ENCODE measurements at regions not wholly inside any gene's neighbourhood (a gene's known extent, or its start where the extent isn't known, plus 50 kb on each side); places are given as distances from the start of the nearest gene placed in this dataset.
"Not testable (repeated sequence)": the region's sequence is repeated elsewhere in the genome, so short reads cannot be mapped to it uniquely, and the experiment has no call there.

- DNase-seq (ENCODE audit: low read depth in 2 of 3, low spot score in 1 of 3): no peak
Observed at GRCh38 chr21:18810136-18810535, 406.6 kb upstream of the TMPRSS15 start.

DNA sequence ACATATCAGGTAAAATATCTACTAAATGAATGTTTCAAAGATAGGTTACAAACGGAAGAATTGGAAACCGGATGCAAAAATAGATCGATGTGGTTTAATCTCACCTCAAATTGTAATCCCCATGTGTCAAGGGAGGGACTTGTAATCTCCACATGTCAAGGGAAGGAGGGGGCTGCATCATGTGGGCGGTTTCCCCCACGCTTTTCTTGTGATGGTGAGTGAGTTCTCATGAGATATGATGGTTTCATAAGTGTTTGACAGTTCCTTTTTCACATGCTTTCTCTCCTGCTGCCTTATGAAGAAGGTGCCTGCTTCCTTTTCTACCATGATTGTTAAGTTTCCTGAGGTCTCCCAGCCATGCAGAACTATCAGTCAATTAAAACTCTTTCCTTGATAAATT is 408.7 kb upstream of the TMPRSS15 start:
- no peak for DNase-seq (ENCODE audit: low read depth in 2 of 3, low spot score in 1 of 3)

- DNase-seq (ENCODE audit: low read depth in 2 of 3, low spot score in 1 of 3): no peak
Observed at GRCh38 chr21:18819507-18819906, 415.9 kb upstream of the TMPRSS15 start.

DNA sequence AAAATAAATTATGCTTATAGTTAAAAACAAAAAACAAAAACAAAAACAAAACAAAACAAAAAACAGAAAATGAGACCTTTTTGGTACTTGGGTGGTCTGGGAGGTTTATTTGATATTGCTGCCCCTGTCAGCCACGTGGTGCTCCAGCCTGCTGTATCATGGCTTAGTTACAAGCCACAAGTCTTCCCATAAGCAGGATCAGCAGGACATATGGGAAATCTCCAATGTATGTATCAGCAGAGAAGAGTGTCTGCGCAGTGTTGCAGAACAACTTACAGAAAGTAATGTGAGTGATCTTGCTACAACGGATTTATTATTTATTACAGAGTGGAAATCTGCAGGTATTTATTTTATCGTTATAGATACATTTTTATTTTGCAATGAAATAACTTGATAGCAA is 423.0 kb upstream of the TMPRSS15 start:
- DNase-seq (ENCODE audit: low read depth in 2 of 3, low spot score in 1 of 3): no peak

DNA sequence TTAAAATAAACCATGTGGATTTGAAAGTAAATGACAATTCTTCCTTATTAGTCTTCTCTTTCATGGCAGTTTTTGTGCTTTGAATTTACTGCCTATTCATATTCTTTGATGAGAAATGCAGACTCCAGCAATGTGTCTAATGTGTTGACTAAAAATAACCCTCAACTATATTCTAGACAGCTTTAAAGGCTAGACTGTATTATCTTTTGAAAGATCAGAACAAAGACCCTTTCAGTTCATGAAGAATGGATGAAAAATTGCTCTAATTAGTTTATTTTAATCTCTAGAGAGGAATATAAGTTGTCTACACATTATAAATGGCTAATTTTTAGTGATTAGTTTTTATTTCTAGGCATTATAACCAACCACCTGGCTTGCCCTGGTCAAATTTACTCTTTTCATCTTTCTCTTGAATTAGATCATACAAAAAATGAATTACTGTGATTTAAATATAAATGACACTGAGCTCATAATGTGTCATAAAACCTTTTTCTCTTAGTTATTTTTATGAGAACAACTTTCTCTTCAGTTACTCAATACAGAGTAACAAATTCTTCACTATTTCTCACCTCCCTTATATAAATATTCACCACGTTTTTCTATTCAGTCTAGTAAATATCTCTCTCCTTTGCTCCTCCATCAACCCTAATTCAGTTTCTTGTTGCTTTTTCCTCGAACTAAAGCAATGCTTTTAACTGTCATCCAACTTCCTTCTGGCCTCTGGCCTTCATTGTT is 428.5 kb upstream of the TMPRSS15 start:
- no peak for DNase-seq (ENCODE audit: low read depth in 2 of 3, low spot score in 1 of 3)

GRCh38 chr21:18832950-18833349 is 429.4 kb upstream of the TMPRSS15 start:
- DNase-seq (ENCODE audit: low read depth in 2 of 3, low spot score in 1 of 3): no peak

DNA sequence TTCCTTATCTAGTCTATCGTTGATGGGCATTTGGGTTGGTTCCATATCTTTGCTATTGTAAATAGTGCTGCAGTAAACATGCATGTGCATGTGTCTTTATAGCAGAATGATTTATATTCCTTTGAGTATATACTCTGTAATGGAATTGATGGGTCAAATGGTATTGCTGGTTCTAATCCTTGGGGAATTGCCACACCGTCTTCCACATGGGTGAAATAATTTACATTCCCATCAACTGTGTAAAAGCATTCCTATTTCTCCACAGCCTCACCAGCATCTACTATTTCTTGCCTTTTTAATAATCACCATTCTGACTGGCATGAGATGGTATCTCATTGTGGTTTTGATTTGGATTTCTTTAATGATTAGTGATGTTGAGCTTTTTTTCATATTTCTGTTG is 430.5 kb upstream of the TMPRSS15 start:
- not testable (repeated sequence) for DNase-seq (ENCODE audit: low read depth in 2 of 3, low spot score in 1 of 3)

DNA sequence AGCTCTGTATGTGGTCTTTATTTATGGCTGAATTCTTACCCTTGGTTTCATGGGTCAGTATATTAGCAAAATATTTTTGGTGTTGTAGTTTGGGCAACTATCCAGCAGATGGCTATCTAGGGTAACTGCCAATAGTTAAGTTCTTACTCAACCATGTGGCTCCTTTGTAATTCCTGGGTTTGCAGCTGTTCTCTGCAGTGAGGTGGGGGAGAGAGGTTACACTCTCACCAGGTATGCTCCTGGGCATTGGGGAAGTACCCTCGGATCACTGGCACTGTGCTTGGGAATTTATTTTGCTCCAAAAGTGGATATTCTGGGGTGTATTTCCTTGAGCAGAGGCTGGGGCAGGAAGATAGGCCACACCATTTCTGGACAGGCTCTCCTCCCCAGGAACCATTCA is 436.7 kb upstream of the TMPRSS15 start:
- DNase-seq (ENCODE audit: low read depth in 2 of 3, low spot score in 1 of 3): no peak

DNA sequence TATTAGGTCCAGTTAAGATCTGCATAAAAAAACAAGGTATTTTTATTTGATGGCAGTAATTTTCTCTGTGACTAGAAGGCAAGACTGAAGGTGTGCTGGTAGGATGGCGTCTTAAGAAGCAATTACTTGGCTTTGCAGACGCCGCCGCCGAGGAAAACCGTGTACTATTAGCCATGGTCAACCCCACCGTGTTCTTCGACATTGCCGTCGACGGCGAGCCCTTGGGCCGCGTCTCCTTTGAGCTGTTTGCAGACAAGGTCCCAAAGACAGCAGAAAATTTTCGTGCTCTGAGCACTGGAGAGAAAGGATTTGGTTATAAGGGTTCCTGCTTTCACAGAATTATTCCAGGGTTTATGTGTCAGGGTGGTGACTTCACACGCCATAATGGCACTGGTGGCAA is 454.0 kb upstream of the TMPRSS15 start:
- DNase-seq (ENCODE audit: low read depth in 2 of 3, low spot score in 1 of 3): not testable (repeated sequence)

- DNase-seq (ENCODE audit: low read depth in 2 of 3, low spot score in 1 of 3): no peak
Observed at GRCh38 chr21:18869104-18869503, 465.5 kb upstream of the TMPRSS15 start.

DNA sequence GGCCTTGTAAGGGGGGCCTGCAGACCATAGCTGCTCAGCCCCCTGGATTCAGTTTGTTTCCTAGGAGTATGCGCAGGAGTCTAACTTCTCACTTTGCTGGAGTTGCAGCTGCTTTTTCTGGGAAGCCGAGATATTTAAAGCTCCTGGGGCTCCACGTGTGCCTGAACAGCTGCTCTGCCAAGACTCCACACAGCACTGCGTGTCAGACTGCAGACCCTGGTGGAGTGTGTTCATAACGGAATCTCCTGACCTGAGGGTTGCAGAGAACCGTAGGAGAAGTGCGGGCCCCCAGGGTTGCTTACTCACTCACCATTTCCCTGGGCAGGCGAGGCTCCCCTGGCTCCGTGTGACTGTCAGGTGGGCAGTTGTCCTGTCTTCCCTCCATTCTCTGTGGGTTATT is 474.3 kb upstream of the TMPRSS15 start:
- DNase-seq (ENCODE audit: low read depth in 2 of 3, low spot score in 1 of 3): no peak

DNA sequence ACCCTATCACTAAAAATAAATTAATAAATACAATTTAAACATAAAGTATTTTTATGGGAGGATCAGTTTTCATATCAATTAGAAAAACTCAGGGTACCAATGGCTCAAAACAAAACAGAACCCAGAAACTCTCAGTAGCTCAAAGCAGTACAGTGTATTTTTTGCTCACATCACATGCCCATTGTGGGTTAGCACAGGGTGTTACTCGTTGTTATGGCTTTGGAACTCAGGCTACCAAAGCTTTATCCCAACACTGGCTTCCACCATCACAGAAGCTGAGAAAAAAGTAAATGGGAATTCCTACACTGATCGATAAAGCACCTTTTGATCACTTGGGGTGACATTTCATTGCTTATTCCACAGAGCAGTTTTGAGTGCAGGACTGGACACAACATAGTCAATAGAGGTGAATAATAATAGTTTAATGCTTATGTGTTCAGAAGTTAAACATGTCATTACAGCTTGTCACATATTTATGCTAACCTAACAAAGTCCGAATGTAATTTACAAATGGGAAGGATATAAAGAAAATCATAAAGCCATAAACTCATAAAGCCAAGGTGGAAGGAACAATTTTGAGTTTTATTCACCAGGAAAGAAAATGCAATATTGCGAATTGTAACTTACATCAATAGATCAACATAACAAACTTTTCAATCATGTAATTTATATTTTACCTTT is 484.5 kb upstream of the TMPRSS15 start:
- DNase-seq (ENCODE audit: low read depth in 2 of 3, low spot score in 1 of 3): no peak

DNA sequence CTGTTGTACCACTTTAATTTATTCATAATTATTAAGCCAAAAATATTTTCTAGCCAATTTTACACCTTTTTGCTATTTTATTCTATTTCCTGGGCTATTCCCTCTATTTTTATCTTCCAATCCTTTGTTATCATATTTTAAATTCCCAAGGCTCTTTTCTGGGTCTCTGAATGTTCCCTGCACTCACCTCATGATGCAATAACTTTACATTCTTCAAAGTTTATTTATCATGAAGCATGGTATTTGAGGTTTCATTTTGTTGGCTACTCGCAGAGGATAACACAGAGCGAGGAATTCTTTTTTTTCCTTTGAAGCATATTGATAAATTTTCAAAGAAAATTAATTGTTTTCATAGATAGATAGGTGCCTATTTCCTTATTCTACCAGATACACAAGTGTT is 489.8 kb upstream of the TMPRSS15 start:
- DNase-seq (ENCODE audit: low read depth in 2 of 3, low spot score in 1 of 3): no peak

DNA sequence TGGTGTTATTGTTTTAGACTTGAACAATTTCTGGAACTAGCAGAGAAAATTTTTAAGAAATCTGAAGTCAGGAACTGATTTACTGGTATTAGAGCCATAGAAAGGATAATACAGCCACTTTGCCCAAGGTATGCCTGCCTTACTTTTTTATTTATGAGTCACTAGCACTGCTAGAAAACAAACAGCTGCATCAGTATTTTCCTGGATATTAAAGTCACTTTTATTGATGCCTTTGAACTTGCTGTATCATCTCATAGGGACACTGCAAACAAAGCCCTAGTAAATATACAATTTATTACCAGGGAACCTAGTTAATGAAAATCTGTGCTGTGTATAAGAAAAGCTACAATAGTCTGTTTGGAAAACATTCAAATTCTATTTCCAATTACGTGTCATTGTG is 490.8 kb upstream of the TMPRSS15 start:
- no peak for DNase-seq (ENCODE audit: low read depth in 2 of 3, low spot score in 1 of 3)

DNA sequence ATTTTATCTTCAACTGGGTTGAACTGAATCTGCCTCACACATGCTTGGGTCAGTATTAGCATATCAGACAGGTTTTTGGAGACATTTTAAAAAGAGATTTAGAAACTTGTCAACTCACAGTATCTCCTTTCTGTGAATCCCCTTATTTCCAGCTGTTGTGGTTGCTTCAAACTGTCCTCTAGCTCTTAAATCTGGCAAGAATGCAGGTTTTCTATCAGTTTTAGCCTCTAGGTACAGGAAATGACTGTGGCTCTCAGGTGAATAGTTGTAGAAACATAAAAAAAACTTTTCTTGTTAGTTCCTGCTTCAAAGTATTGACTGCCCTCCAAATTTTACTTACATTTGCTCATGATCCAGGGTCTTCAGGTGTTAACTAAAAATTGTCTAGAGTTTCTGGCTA is 495.7 kb upstream of the TMPRSS15 start:
- DNase-seq (ENCODE audit: low read depth in 2 of 3, low spot score in 1 of 3): no peak

- DNase-seq (ENCODE audit: low read depth in 2 of 3, low spot score in 1 of 3): no peak
Observed at GRCh38 chr21:18902660-18903059, 499.1 kb upstream of the TMPRSS15 start.

DNA sequence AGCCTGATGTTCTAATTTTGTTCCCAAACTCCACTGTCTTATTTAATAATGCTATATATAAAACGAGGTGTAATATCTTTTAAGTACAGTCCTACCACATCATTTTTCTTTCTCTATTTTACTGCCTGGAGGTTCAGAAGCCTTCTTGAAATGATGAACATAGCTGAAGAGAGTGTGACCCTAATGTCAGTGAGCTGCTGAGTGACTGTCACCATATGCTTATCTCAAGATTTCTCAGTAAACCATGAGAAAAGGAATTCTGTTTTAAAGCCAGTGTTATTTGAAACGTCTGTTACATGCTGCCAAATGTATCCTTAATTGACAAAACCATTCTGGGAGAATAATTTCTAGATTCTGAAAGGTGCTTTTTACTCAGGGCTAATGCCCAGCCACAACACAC is 503.5 kb upstream of the TMPRSS15 start:
- no peak for DNase-seq (ENCODE audit: low read depth in 2 of 3, low spot score in 1 of 3)

GRCh38 chr21:18908641-18909040 is 505.1 kb upstream of the TMPRSS15 start:
- no peak for DNase-seq (ENCODE audit: low read depth in 2 of 3, low spot score in 1 of 3)

DNA sequence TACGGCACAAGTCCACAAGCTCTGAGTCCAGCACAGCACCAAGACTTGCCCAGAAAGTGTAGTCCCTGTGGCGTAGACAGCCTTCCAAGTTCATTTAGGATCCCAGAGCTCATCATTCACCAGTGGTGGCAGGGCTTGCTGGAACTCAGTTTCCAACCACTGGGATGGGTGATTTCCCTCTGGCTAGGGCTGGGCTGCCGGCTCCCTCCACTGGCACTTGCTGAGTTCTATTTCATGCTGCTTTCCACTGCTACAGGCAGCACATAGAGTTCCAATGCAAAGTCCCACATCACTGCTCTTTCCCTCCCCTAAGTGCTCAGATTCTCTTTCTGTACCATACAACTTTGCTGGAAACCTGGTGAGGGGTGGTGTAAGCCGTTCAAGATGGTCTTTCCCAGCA is 510.3 kb upstream of the TMPRSS15 start:
- DNase-seq (ENCODE audit: low read depth in 2 of 3, low spot score in 1 of 3): no peak

- DNase-seq (ENCODE audit: low read depth in 2 of 3, low spot score in 1 of 3): no peak
Observed at GRCh38 chr21:18914570-18914969, 511.0 kb upstream of the TMPRSS15 start.

DNA sequence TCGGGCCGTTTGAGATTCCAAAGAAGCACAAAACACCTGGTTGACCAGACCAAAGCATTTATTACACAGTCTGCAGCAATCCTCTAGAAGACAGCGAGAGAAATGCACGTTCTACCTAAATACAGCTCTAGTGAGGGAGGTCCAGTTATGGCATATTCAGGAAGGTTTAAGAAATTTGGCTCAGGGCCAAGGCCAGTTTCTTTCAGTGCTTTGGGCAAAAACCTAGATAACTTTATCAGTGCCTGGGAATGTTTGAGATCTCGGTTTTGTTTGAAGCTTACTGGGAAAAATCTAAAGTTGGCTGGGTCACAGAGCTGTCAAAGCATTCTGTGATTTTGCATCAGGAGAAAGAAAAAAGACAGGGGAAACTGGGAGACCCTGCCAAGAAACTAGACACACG is 514.0 kb upstream of the TMPRSS15 start:
- no peak for DNase-seq (ENCODE audit: low read depth in 2 of 3, low spot score in 1 of 3)

- DNase-seq (ENCODE audit: low read depth in 2 of 3, low spot score in 1 of 3): no peak
Observed at GRCh38 chr21:18931237-18931636, 527.7 kb upstream of the TMPRSS15 start.

- no peak for DNase-seq (ENCODE audit: low read depth in 2 of 3, low spot score in 1 of 3)
Observed at GRCh38 chr21:18937337-18937736, 533.8 kb upstream of the TMPRSS15 start.
